Activated CD8-positive, alpha-beta memory T cell treated with anti-CD3 and anti-CD28 coated beads, Interleukin-2, amount 50 U/mL, for 48 hours (primary cell): ENCODE measurements at regions not wholly inside any gene's neighbourhood (a gene's known extent, or its start where the extent isn't known, plus 50 kb on each side); places are given as distances from the start of the nearest gene placed in this dataset.
"Not testable (repeated sequence)": the region's sequence is repeated elsewhere in the genome, so short reads cannot be mapped to it uniquely, and the experiment has no call there.

Source experiments
- DNase-seq: peaks from one replicate; pipeline ENCODE4 v3.0.0-alpha.2; 2020

- no peak for DNase-seq
Measured at GRCh38 chr2:226115102-226115831, 684.4 kb downstream of the IRS1 start.

- DNase-seq: no peak
Measured at GRCh38 chr2:226114436-226114835, 685.2 kb downstream of the IRS1 start.

- no peak for DNase-seq
Measured at GRCh38 chr2:226098861-226099745, 699.6 kb downstream of the NYAP2 start.

DNA sequence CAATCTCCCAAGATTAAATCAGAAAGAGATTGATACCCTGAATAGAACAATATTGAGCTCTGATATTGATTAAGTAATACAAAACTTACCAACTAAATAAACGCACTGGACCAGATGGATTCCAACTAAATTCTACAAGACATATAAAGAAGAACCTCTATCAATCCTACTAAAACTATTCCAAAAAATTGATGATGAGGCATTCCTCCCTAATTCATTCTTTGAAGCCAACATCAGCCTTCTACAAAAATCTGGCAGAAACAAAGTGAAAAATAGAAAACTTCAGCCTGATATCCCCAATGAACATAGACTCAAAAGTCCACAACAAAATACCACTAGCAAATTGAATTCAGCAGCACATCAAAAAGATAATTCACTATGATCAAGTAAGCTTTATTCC lies 695.5 kb downstream of the NYAP2 start:
- DNase-seq: no peak

GRCh38 chr2:226093364-226093763 lies 693.9 kb downstream of the NYAP2 start:
- no peak for DNase-seq

DNA sequence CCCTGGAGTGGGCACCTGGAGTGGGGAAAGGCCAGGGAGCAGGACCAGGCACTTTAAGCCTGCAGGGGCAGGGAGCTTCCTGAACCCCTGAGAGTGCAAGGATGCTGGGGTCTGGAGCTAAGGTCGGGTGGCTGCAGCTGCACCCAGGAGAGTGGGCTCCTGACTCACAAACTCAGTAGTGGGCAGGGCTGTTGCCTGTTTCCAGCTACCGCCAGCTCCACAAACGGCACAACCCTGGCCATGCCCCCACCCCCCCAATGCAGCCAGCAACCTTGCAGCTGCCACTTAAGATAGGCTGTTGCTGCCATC lies 688.8 kb downstream of the NYAP2 start:
- DNase-seq: no peak

- no peak for DNase-seq
Measured at GRCh38 chr2:226087505-226088365, 688.2 kb downstream of the NYAP2 start.

GRCh38 chr2:226087051-226087450 lies 687.5 kb downstream of the NYAP2 start:
- DNase-seq: no peak

- DNase-seq: no peak
Measured at GRCh38 chr2:226086190-226086589, 686.7 kb downstream of the NYAP2 start.

GRCh38 chr2:226085425-226085824 lies 685.9 kb downstream of the NYAP2 start:
- not testable (repeated sequence) for DNase-seq

GRCh38 chr2:226080334-226080733 lies 680.8 kb downstream of the NYAP2 start:
- no peak for DNase-seq

GRCh38 chr2:226079671-226080181 lies 680.2 kb downstream of the NYAP2 start:
- no peak for DNase-seq

DNA sequence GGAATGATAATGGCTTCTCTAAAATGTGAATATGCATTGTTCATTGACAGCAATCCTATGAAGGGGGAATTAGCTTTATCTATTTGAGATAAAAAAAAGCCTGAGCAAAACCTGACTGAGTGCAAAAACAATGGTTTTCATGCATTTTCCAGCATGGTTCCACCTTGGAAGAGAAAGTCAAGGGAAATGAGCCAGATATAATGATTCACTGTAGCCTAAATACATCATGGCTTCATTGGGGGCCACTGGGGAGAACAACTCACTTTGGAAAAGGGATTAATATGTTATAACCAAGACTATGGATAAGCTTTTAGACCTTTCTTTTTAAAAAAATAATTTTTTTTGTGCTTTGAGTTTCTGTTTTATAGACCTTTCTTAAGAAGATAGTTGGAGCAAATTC lies 679.7 kb downstream of the NYAP2 start:
- DNase-seq: no peak

- no peak for DNase-seq
Measured at GRCh38 chr2:226078666-226079065, 679.2 kb downstream of the NYAP2 start.

DNA sequence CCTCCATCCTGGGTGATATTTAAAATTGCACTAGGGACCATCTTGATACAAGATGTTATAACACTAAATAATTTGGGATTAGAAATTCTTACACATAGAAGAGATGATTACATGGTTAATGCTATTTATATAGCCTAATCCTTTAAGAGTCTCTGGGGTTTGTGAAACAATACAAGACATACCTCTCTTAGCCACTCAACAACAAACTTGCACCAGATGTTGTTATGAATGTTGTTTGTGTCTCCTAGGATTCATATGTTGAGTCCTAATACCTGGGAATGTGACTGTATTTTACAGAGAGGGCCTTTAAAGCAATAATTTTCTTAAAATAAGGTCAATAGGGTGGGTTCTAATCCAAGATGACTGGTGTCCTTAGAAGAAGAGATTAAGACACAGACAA lies 678.3 kb downstream of the NYAP2 start:
- DNase-seq: no peak

GRCh38 chr2:226077031-226077430 lies 677.5 kb downstream of the NYAP2 start:
- DNase-seq: no peak

DNA sequence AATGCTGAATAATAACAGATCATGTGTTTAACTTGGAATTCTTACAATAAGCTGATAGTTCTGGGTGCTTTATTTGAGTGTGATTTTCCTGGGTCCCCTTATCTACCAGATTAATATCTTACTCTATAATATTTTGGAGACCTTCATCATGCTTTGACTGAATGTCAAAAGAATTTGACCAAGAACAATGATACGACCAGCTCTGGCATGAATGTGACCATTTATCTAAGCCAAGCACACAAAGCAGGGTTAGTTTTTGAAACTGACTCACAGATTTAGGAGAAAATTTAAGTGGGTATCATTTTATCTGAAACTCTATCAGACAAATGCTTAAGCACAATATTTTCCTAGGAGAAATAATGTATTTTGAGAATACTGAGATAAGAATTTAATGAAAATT lies 677.0 kb downstream of the NYAP2 start:
- no peak for DNase-seq

- no peak for DNase-seq
Measured at GRCh38 chr2:226074391-226074790, 674.9 kb downstream of the NYAP2 start.

DNA sequence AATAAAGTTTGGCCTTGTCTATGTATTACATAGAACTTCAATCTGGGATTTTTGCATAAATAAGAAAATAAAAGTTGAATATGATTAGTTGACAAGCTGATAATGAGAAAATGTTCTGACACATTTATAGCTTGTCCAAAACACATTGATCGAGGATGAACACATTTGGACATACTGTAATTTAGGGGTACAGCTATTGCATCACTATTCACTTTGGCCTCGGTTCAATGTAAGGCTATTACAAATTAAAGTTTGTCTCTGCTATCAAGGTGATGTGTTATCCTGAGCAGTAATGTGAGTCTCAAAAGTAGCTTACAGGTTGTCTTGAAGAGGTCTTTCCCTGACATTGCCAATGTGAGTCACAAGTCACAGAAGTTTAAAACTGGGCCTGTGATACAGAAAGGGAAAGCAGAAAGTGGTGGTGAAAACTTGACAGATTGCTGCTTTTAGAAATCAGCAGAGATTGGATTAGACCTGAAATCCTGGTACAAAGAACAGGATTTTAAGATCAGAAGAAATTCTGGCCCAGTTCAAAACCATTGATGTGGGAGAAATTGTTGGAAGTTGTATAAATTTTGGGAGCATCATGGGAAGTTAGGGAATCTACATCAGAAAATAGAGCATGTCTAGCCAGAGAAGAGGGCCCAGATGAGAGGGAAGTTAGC lies 674.1 kb downstream of the NYAP2 start:
- no peak for DNase-seq

- no peak for DNase-seq
Measured at GRCh38 chr2:226066873-226067272, 667.4 kb downstream of the NYAP2 start.

DNA sequence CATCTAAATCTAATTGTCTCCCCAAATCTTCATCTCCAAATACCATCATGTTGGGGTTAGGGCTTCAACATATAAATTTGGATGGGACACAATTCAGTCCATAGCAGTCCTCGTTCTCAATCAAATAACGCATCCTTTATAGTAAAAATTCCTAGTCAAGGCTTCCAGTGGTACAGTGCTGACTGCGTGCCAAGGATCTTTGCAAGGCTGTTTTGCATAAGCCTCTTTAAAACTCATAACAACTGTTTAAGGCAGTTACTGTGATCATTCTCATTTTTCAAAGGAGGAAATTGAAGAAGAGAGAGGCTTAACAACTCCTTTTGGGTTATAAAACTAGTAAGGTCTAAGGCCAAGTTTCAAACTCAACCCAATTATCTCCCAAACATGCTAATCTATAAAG lies 666.9 kb downstream of the NYAP2 start:
- no peak for DNase-seq

DNA sequence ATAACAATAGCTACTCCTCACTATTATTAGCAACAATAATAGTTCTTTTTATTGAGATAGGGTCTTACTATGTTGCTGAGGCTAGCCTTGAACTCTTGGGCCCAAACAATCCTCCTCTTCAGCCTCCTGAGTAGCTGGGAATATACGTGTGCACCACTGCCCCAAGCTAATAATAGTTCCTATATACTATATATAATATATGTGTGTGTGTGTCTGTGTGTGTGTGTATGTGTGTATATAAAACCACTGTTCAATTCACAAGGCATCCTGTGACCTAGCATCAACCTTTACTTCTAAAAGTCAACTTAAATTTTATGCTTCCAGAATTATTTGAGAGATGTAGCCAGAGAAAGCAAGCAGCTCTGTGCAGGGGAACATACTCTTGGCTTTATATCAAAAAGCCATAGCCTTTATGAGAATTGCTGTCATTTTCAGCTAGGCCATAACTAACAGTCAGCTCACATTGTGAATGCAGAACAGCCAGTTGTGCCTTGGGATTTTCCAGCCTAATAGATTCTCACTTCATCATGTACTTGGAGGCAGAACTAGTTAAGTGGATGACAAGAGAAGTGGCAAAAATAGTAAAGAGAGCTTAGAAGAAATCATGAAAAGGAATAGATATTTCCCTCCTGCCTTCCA lies 665.5 kb downstream of the NYAP2 start:
- no peak for DNase-seq
